Caco-2 (cell line): ENCODE measurements at regions not wholly inside any gene's neighbourhood (a gene's known extent, or its start where the extent isn't known, plus 50 kb on each side); places are given as distances from the start of the nearest gene placed in this dataset.

ENCODE experiments used
- BruUV-seq: library from RNA; stranded (reverse); fragments of 400-500 nt; replicated peaks from 2 replicates; lab custom pipeline; 2021; lab: Mats Ljungman, UMichigan
- CTCF ChIA-PET: fragments of 300-600 bp; sonication (Branson Sonifier 250); formaldehyde crosslinking; loops from one replicate; lab custom pipeline; 2022; ENCODE audit warnings: antibody characterized with exemption; lab: Charles Lee
- POLR2A ChIA-PET: fragments of 300-600 bp; sonication (Branson Sonifier 250); formaldehyde crosslinking; loops from one replicate; lab custom pipeline; 2022; ENCODE audit warnings: antibody characterized with exemption; lab: Charles Lee
- DNase-seq, 2 experiments: peaks; one replicate each; pipeline versions ENCODE4 v3.0.0 to v3.0.0-alpha.2; 2020 to 2022
- H3K27me3 ChIP-seq: replicated peaks from 2 replicates; pipeline ENCODE4 v1.6.0; 2011; ENCODE audit warnings: low read length; ENCODE audit not compliant: control insufficient read depth, insufficient read depth
- H3K36me3 ChIP-seq: 2 replicates; pipeline ENCODE4 v1.5.1; 2011; ENCODE audit warnings: low read length; ENCODE audit not compliant: control insufficient read depth, insufficient read depth
- H3K4me1 ChIP-seq: fragments of 250-450 bp; sonication (Bioruptor Pico); 2 replicates; pipeline ENCODE4 v1.5.1; 2020; ENCODE audit warnings: mild to moderate bottlenecking
- H3K4me3 ChIP-seq: 2 replicates; pipeline ENCODE4 v1.5.1; 2011; ENCODE audit warnings: low read depth, mild to moderate bottlenecking, control low read depth, low read length
- H3K9me3 ChIP-seq: fragments of 250-450 bp; sonication (Bioruptor Pico); 2 replicates; pipeline ENCODE4 v1.5.1; 2020; ENCODE audit warnings: mild to moderate bottlenecking, moderate library complexity
- H3K27ac Mint-ChIP-seq: one replicate; pipeline ENCODE4 v1.8.0; 2022; ENCODE audit warnings: mixed read lengths; ENCODE audit not compliant: unreplicated experiment
- H3K27me3 Mint-ChIP-seq: one replicate; pipeline ENCODE4 v1.8.0; 2022; ENCODE audit warnings: mixed read lengths; ENCODE audit not compliant: insufficient read depth, unreplicated experiment
- H3K36me3 Mint-ChIP-seq: one replicate; pipeline ENCODE4 v1.8.0; 2022; ENCODE audit warnings: mild to moderate bottlenecking, mixed read lengths; ENCODE audit not compliant: insufficient read depth, unreplicated experiment
- H3K4me1 Mint-ChIP-seq: one replicate; pipeline ENCODE4 v1.8.0; 2022; ENCODE audit warnings: low read depth, mixed read lengths; ENCODE audit not compliant: unreplicated experiment
- H3K4me3 Mint-ChIP-seq: one replicate; pipeline ENCODE4 v1.8.0; 2022; ENCODE audit warnings: mild to moderate bottlenecking, moderate library complexity, mixed read lengths; ENCODE audit not compliant: unreplicated experiment
- H3K9me3 Mint-ChIP-seq: one replicate; pipeline ENCODE4 v1.8.0; 2022; ENCODE audit warnings: mixed read lengths; ENCODE audit not compliant: unreplicated experiment
- CTCF ChIP-seq, 2 experiments: fragments of 200-600 bp in 1 of 2; IDR thresholded peaks; 1 replicate in 1 of 2; 2 replicates in 1 of 2; pipeline versions ENCODE4 v1.5.1 to v1.8.0; 2011 to 2022; ENCODE audit warnings: antibody characterized with exemption in 1 of 2, control low read depth in 1 of 2, inconsistent platforms in 1 of 2, low read depth in 1 of 2, low read length in 1 of 2, mild to moderate bottlenecking in 1 of 2, moderate library complexity in 1 of 2; ENCODE audit not compliant: insufficient read depth in 1 of 2, severe bottlenecking in 1 of 2, unreplicated experiment in 1 of 2
- intact Hi-C: fragments of 100-400 bp; cut with micrococcal nuclease; formaldehyde crosslinking; loops from one replicate; pipeline ENCODE4 v1.10.0; 2022; ENCODE audit not compliant: unreplicated experiment

GRCh38 chr4:188613976-188614375 is 474.7 kb downstream of the TRIML1 start:
- Mint-ChIP-seq H3K4me1 (no peaks in the 10 kb centered on the region), H3K27me3 (no peaks in the 10 kb centered on the region), H3K9me3 (no peaks in the 10 kb centered on the region), H3K36me3 (no peaks in the 10 kb centered on the region), H3K4me3 (no peak overlapping the region), H3K27ac (no peak overlapping the region)
- CTCF ChIA-PET: no interaction called here
- no peak for TF ChIP-seq CTCF (IDR thresholded peaks at IDR 0.05; ENCODE audit: insufficient read depth in 1 of 2, low read depth in 1 of 2, low read length in 1 of 2, severe bottlenecking in 1 of 2, unreplicated experiment in 1 of 2)
- POLR2A ChIA-PET: no interaction called here
- no peak overlapping the region for H3K4me3 ChIP-seq
- no peaks in the 10 kb centered on the region for H3K4me1 ChIP-seq
- no peaks in the 10 kb centered on the region for H3K27me3 ChIP-seq
- no TSS peak for BruUV-seq
- DNase-seq: no peak
- H3K36me3 ChIP-seq: no peaks in the 10 kb centered on the region
- no peaks in the 10 kb centered on the region for H3K9me3 ChIP-seq
- intact Hi-C loops: no loop called here

GRCh38 chr4:188619456-188620149 is 480.4 kb downstream of the TRIML1 start:
- H3K9me3 ChIP-seq: no peaks in the 10 kb centered on the region
- H3K4me3 ChIP-seq: no peak overlapping the region
- Mint-ChIP-seq H3K27me3 (no peaks in the 10 kb centered on the region), H3K27ac (no peak overlapping the region), H3K4me1 (no peaks in the 10 kb centered on the region), H3K4me3 (no peak overlapping the region), H3K9me3 (no peaks in the 10 kb centered on the region), H3K36me3 (no peaks in the 10 kb centered on the region)
- DNase-seq: no peak
- no peaks in the 10 kb centered on the region for H3K27me3 ChIP-seq
- TF ChIP-seq CTCF (IDR thresholded peaks at IDR 0.05; ENCODE audit: insufficient read depth in 1 of 2, low read depth in 1 of 2, low read length in 1 of 2, severe bottlenecking in 1 of 2, unreplicated experiment in 1 of 2): no peak
- intact Hi-C loops: no loop called here
- H3K36me3 ChIP-seq: no peaks in the 10 kb centered on the region
- CTCF ChIA-PET: no interaction called here
- no TSS peak for BruUV-seq
- H3K4me1 ChIP-seq: no peaks in the 10 kb centered on the region
- POLR2A ChIA-PET: no interaction called here

GRCh38 chr4:188620608-188621007 is 481.4 kb downstream of the TRIML1 start:
- H3K36me3 Mint-ChIP-seq: no peaks in the 10 kb centered on the region
- CTCF ChIA-PET: no interaction called here
- no peaks in the 10 kb centered on the region for H3K9me3 Mint-ChIP-seq
- Histone ChIP-seq H3K27me3 (no peaks in the 10 kb centered on the region), H3K4me1 (no peaks in the 10 kb centered on the region), H3K36me3 (no peaks in the 10 kb centered on the region), H3K4me3 (no peak overlapping the region), H3K9me3 (no peaks in the 10 kb centered on the region)
- no peak overlapping the region for H3K4me3 Mint-ChIP-seq
- DNase-seq: no peak
- no peaks in the 10 kb centered on the region for H3K27me3 Mint-ChIP-seq
- POLR2A ChIA-PET: no interaction called here
- intact Hi-C loops: no loop called here
- H3K4me1 Mint-ChIP-seq: no peaks in the 10 kb centered on the region
- no TSS peak for BruUV-seq
- no peak for TF ChIP-seq CTCF (IDR thresholded peaks at IDR 0.05; ENCODE audit: insufficient read depth in 1 of 2, low read depth in 1 of 2, low read length in 1 of 2, severe bottlenecking in 1 of 2, unreplicated experiment in 1 of 2)
- no peak overlapping the region for H3K27ac Mint-ChIP-seq
